HL-60/S4 treated with phorbol 12-myristate 13-acetate at 8.2 ng/mL for 4 days and 3 days (cell line): ENCODE measurements at regions not wholly inside any gene's neighbourhood (a gene's known extent, or its start where the extent isn't known, plus 50 kb on each side); places are given as distances from the start of the nearest gene placed in this dataset.
"Not testable (repeated sequence)": the region's sequence is repeated elsewhere in the genome, so short reads cannot be mapped to it uniquely, and the experiment has no call there.

Source experiments
- in situ Hi-C: fragments of 300-500 bp; cut with MboI; formaldehyde crosslinking; loops from 2 replicates; pipeline ENCODE4 v1.15.0; 2022; ENCODE audit warnings: low sequenced_read_pairs

GRCh38 chr3:101946906-101947305 is 97.6 kb downstream of the NFKBIZ start:
- in situ Hi-C loops = no loop called here

- in situ Hi-C loops = no loop called here
Observed at GRCh38 chr3:101950510-101950909, 101.2 kb downstream of the NFKBIZ start.

DNA sequence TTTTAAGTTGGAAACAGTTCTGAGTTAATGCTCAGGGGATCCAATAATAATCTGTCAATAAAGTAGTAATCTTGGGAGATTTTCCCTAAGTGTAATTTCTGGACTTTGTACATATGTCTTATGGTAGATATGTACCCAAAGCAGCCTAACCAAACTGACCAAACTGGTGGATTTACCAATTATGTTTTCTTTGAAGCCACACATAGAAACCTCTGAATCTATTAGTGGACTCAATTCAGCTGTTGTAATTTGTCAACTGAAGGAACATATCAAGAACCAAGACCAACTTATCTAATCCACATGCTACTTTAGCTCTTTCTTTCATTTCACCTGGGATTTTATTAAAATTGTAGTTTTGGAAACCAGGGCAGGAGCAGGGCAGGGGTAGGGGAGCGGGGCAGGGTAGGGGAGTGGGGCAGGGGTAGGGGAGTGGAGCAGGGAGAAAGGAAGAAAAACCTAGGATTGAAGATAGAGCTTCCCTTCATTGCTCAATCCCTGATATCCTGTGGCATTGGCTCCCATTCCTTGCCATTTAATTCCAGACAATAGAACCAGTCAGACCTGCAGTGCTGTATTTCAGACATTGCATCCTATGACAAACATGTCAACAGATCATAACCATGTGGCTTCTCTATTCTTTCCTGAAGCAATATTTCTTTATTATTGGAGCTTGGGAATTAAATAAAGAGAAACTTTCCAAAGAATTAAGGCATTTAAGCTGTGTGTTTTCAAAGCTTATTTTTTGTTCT is 101.8 kb downstream of the NFKBIZ start:
- in situ Hi-C loops = no loop called here

DNA sequence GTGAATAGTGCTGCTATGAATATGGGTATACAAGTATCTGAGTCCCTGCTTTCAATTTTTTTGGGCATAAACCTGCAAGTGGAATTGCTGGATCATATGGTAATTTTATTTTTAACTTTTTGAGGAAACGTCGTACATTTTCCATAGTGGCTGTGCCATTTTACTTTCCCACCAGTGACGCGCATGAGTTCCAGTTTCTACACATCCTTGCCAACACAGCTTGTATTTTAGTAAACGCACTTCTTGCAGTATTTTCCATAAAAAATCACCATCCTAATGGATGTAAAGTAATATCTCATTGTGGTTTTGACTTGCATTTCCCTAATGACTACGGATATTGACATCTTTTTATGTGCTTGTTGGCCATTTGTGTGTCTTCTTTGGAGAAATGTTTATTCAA is 105.0 kb downstream of the NFKBIZ start:
- in situ Hi-C loops = no loop called here

DNA sequence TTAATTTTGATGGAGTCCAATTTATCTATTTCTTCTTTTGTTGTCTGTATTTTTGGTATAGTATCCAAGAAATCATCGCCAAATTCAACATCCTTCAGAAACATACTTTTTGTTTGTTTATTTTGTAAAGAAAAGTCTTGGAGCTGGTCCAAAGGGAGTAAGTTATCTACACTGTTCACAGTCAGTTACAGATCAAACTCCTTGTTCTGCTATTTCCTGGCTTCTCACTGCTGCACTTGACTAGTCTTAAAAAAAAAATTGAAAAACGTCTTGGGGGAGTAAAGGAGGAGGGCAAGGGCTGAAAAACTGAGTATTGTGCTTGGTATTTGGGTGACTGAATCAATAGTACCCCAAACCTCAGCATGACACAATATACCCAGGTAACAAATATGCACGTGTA is 105.6 kb downstream of the NFKBIZ start:
- in situ Hi-C loops = no loop called here

DNA sequence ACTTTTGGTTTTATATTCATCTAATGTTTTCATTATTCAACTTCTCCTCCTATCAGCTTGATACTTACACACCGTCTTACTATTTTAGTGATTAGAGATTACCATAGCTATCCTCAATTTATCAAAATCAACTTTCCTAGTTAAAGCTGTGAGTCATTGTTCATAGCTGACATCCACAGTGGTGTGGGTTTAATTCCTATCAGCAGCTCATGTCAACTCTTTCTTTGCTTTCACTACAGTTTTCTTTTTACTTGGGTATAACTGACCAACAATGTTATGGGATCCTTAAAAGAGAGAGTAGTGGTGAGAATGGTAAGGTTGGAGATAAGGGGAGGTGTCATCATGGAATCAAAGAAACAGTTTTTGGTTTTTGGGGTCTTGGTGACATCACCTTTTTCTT is 112.7 kb downstream of the NFKBIZ start:
- in situ Hi-C loops = no loop called here

- in situ Hi-C loops = no loop called here
Observed at GRCh38 chr3:101963902-101964362, 114.6 kb downstream of the NFKBIZ start.

- in situ Hi-C loops = no loop called here
Observed at GRCh38 chr3:101964861-101965260, 115.5 kb downstream of the NFKBIZ start.

DNA sequence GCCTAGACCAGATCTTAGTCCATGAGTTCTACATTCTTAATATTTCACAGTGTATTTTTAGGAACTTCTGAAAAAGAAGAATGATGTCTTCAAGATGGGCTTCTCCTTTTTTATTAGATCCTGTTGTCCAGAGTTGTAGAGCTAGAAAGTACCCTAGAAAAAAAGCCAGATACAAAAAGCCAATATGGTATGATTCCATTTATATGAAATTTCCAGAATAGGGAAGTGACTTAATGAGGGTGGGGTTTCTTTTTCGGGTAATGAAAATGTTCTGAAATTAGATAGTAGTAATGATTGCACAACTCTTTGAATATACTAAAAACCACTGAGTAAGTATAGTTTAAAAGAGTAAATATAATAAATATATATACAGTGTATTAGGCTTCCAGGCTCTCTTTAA is 116.9 kb downstream of the NFKBIZ start:
- in situ Hi-C loops = no loop called here

- in situ Hi-C loops = no loop called here
Observed at GRCh38 chr3:101970212-101970611, 120.9 kb downstream of the NFKBIZ start.

DNA sequence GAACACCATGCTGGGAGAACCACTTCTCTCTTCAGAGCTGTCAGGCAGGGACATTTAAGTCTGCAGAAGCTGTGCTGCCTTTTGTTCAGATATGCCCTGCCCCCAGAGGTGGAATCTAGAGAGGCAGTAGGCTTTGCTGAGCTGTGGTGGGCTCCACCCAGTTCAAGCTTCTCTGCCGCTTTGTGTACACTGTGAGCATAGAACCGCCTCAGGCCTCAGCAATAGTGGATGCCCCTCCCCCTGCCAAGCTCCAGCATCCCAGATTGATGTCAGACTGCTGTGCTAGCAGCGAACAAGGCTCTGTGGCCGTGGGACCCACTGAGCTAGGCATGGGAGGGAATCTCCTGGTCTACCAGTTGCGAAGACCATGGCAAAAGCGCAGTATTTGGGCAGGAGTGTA is 121.6 kb downstream of the NFKBIZ start:
- in situ Hi-C loops = no loop called here

- in situ Hi-C loops = no loop called here
Observed at GRCh38 chr3:101972430-101973162, 123.3 kb downstream of the NFKBIZ start.

- in situ Hi-C loops = no loop called here
Observed at GRCh38 chr3:101973163-101973505, 123.8 kb downstream of the NFKBIZ start.

DNA sequence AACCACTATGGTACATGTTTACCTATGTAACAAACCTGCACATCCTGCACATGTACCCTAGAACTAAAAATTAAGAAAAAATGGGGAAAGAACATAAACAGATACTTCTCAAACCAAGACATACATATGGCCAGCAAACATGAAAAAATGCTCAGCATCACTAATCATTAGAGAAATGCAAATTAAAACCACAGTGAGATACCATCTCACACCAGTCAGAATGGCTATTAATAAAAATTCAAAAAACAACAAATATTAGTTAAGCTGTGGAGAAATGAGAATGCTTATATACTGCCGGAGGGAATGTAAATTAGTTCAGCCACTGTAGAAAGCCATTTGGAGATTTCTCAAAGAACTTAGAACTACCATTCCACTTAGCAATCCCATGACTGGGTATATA is 126.1 kb downstream of the NFKBIZ start:
- in situ Hi-C loops = not testable (repeated sequence)

GRCh38 chr3:101976473-101976872 is 127.2 kb downstream of the NFKBIZ start:
- in situ Hi-C loops = no loop called here

- in situ Hi-C loops = no loop called here
Observed at GRCh38 chr3:101978348-101978747, 129.0 kb downstream of the NFKBIZ start.

GRCh38 chr3:101979033-101979432 is 129.7 kb downstream of the NFKBIZ start:
- in situ Hi-C loops = no loop called here

DNA sequence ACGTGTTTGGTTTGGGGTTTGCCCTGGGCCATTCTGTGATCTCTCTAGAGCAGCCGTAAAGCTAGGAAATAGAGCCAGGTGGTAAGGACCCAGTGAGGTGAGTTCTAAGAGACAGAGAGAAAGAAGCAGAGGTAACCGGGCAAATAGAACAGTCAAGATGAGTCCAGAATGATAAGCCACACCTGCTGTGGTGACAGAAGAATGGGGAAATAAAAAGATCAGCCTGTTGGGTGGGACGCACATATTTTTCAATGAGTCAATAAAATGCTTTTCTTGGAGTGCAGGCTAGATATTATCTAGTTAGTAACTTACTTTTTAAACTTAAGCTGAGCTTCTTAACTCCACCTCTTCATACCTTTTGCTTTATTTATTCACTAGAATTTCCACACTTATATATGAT is 135.0 kb downstream of the NFKBIZ start:
- in situ Hi-C loops = no loop called here

- in situ Hi-C loops = no loop called here
Observed at GRCh38 chr3:101988596-101988995, 139.3 kb downstream of the NFKBIZ start.

- in situ Hi-C loops = no loop called here
Observed at GRCh38 chr3:101989578-101990200, 140.4 kb downstream of the NFKBIZ start.

- in situ Hi-C loops = no loop called here
Observed at GRCh38 chr3:101992863-101993262, 143.5 kb downstream of the NFKBIZ start.

- in situ Hi-C loops = no loop called here
Observed at GRCh38 chr3:101994386-101994785, 145.1 kb downstream of the NFKBIZ start.
